Upper lobe of right lung (tissue), 1 donor: ENCODE measurements at regions not wholly inside any gene's neighbourhood (a gene's known extent, or its start where the extent isn't known, plus 50 kb on each side); places are given as distances from the start of the nearest gene placed in this dataset.
"Not testable (repeated sequence)": the region's sequence is repeated elsewhere in the genome, so short reads cannot be mapped to it uniquely, and the experiment has no call there.

Experiments
- ATAC-seq: fragments of 200-7000 bp; cut with Tn5 transposase; one replicate; pipeline ENCODE4 v1.9.1; 2020; ENCODE audit warnings: mild to moderate bottlenecking, moderate library complexity
- DNase-seq: peaks from one replicate; pipeline ENCODE4 v3.0.0-alpha.2; 2020
- H3K27ac ChIP-seq: fragments of 200-600 bp; one replicate; pipeline ENCODE4 v1.8.0; 2022
- H3K27me3 ChIP-seq: fragments of 200-600 bp; one replicate; pipeline ENCODE4 v1.8.0; 2022; ENCODE audit warnings: mild to moderate bottlenecking
- H3K36me3 ChIP-seq: fragments of 200-600 bp; one replicate; pipeline ENCODE4 v1.8.0; 2022
- H3K4me1 ChIP-seq: fragments of 200-600 bp; one replicate; pipeline ENCODE4 v1.8.0; 2022
- H3K4me3 ChIP-seq: fragments of 200-600 bp; one replicate; pipeline ENCODE4 v1.8.0; 2022; ENCODE audit warnings: mild to moderate bottlenecking
- H3K9me3 ChIP-seq: fragments of 200-600 bp; one replicate; pipeline ENCODE4 v1.8.0; 2022
- CTCF ChIP-seq: fragments of 200-600 bp; IDR thresholded peaks from one replicate; pipeline ENCODE4 v1.8.0; 2022; ENCODE audit warnings: antibody characterized with exemption
- intact Hi-C: fragments of 100-400 bp; cut with DNase I; formaldehyde crosslinking; loops from one replicate; pipeline ENCODE4 v1.11.0; 2022
- donor health status: DM: no; HTN: yes; CAD: no; lungs with severe emphysema.

GRCh38 chr6:66291905-66292304 is 584.9 kb upstream of the EYS start:
- no peak for TF ChIP-seq CTCF
- H3K36me3 ChIP-seq = no peaks in the 10 kb centered on the region
- H3K27ac ChIP-seq = no peak overlapping the region
- DNase-seq (no peak), ATAC-seq (no peak)
- intact Hi-C loops = no loop called here
- no peaks in the 10 kb centered on the region for H3K27me3 ChIP-seq
- H3K4me3 ChIP-seq = no peak overlapping the region
- H3K9me3 ChIP-seq = no peaks in the 10 kb centered on the region
- no peaks in the 10 kb centered on the region for H3K4me1 ChIP-seq

GRCh38 chr6:66289889-66290288 is 582.9 kb upstream of the EYS start:
- intact Hi-C loops = no loop called here

GRCh38 chr6:66278115-66278514 is 571.1 kb upstream of the EYS start:
- Histone ChIP-seq H3K36me3 (no peaks in the 10 kb centered on the region), H3K4me3 (no peak overlapping the region), H3K27me3 (no peaks in the 10 kb centered on the region), H3K9me3 (no peaks in the 10 kb centered on the region), H3K4me1 (no peaks in the 10 kb centered on the region), H3K27ac (no peak overlapping the region)
- ATAC-seq = no peak
- no peak for TF ChIP-seq CTCF
- no peak for DNase-seq
- intact Hi-C loops = no loop called here

More at GRCh38 chr6:66289889-66290288, 582.9 kb upstream of the EYS start:
- ATAC-seq (no peak), DNase-seq (no peak)
- H3K9me3 ChIP-seq = no peaks in the 10 kb centered on the region
- no peak for TF ChIP-seq CTCF
- H3K36me3 ChIP-seq = no peaks in the 10 kb centered on the region
- no peak overlapping the region for H3K27ac ChIP-seq
- H3K4me3 ChIP-seq = no peak overlapping the region
- H3K4me1 ChIP-seq = no peaks in the 10 kb centered on the region
- H3K27me3 ChIP-seq = no peaks in the 10 kb centered on the region

- no peaks in the 10 kb centered on the region for H3K4me1 ChIP-seq
- no peak overlapping the region for H3K4me3 ChIP-seq
- intact Hi-C loops = no loop called here
- TF ChIP-seq CTCF = no peak
- DNase-seq = no peak
- no peaks in the 10 kb centered on the region for H3K27me3 ChIP-seq
- H3K27ac ChIP-seq = no peak overlapping the region
- H3K36me3 ChIP-seq = no peaks in the 10 kb centered on the region
- H3K9me3 ChIP-seq = no peaks in the 10 kb centered on the region
- ATAC-seq = no peak
These were observed 570.4 kb upstream of the EYS start for GRCh38 chr6:66277400-66277799.

GRCh38 chr6:66265737-66266136 is 558.7 kb upstream of the EYS start:
- Histone ChIP-seq H3K36me3 (no peaks in the 10 kb centered on the region), H3K4me1 (no peaks in the 10 kb centered on the region), H3K9me3 (no peaks in the 10 kb centered on the region), H3K4me3 (no peak overlapping the region), H3K27me3 (no peaks in the 10 kb centered on the region), H3K27ac (no peak overlapping the region)
- ATAC-seq (no peak), DNase-seq (no peak)
- intact Hi-C loops = no loop called here
- TF ChIP-seq CTCF = no peak

- TF ChIP-seq CTCF = no peak
- DNase-seq (no peak), ATAC-seq (no peak)
- Histone ChIP-seq H3K9me3 (no peaks in the 10 kb centered on the region), H3K4me1 (no peaks in the 10 kb centered on the region), H3K27ac (no peak overlapping the region), H3K4me3 (no peak overlapping the region), H3K27me3 (no peaks in the 10 kb centered on the region), H3K36me3 (no peaks in the 10 kb centered on the region)
- intact Hi-C loops = no loop called here
These were observed 557.4 kb upstream of the EYS start for GRCh38 chr6:66264376-66264775.

GRCh38 chr6:66258731-66259487 is 551.9 kb upstream of the EYS start:
- H3K4me1 ChIP-seq, H3K9me3 ChIP-seq, H3K36me3 ChIP-seq, H3K4me3 ChIP-seq, H3K27me3 ChIP-seq, DNase-seq, H3K27ac ChIP-seq, intact Hi-C loops, ATAC-seq: not testable (repeated sequence)
